GM12891 (cell line): ENCODE measurements at regions not wholly inside any gene's neighbourhood (a gene's known extent, or its start where the extent isn't known, plus 50 kb on each side); places are given as distances from the start of the nearest gene placed in this dataset.

Experiments used
- POLR2AphosphoS5 ChIP-seq: IDR thresholded peaks from 2 replicates; pipeline ENCODE4 v1.6.1; 2011; ENCODE audit warnings: low read depth, low read length, control low read depth
- TAF1 ChIP-seq: IDR thresholded peaks from 2 replicates; pipeline ENCODE4 v1.6.1; 2011; ENCODE audit warnings: low read depth, low read length, control low read depth

GRCh38 chr6:144395014-144395413, 109.9 kb downstream of the UTRN start:
- TF ChIP-seq TAF1 = no peak
- TF ChIP-seq POLR2AphosphoS5 = no peak
